ENCODE measurements at regions not wholly inside any gene's neighbourhood (a gene's known extent, or its start where the extent isn't known, plus 50 kb on each side); places are given as distances from the start of the nearest gene placed in this dataset.

- no peaks in the 10 kb centered on the region for H3K27me3 Mint-ChIP-seq
- ATAC-seq, result no peak
Measured at GRCh38 chr5:29790281-29790680, 1403.2 kb upstream of the CDH6 start.

GRCh38 chr5:29780401-29780800 lies 1413.1 kb upstream of the CDH6 start:
- POLR2A ChIA-PET, result no interaction called here
- no peaks in the 10 kb centered on the region for H3K27me3 Mint-ChIP-seq
- H3K4me1 Mint-ChIP-seq, result no peaks in the 10 kb centered on the region
- H3K27ac Mint-ChIP-seq, result no peak overlapping the region
- H3K4me3 Mint-ChIP-seq, result no peak overlapping the region
- no peaks in the 10 kb centered on the region for H3K36me3 Mint-ChIP-seq
- DNase-seq, result no peak
- no peak for ATAC-seq
- peaks cover 3 to 19% (median 8%) of the 10 kb centered on the region in 9 donors for H3K9me3 Mint-ChIP-seq

More at GRCh38 chr5:29790281-29790680, 1403.2 kb upstream of the CDH6 start:
- no peak overlapping the region for H3K27ac Mint-ChIP-seq
- POLR2A ChIA-PET, result no interaction called here
- no peak for DNase-seq
- H3K4me1 Mint-ChIP-seq, result no peaks in the 10 kb centered on the region
- peaks cover 0 to 25% (median 13%) of the 10 kb centered on the region in 9 donors for H3K9me3 Mint-ChIP-seq
- no peaks in the 10 kb centered on the region for H3K36me3 Mint-ChIP-seq
- H3K4me3 Mint-ChIP-seq, result no peak overlapping the region

- H3K9me3 Mint-ChIP-seq, result peaks cover 1 to 26% (median 6%) of the 10 kb centered on the region in 9 donors
- no peaks in the 10 kb centered on the region for H3K4me1 Mint-ChIP-seq
- H3K4me3 Mint-ChIP-seq, result no peak overlapping the region
- ATAC-seq (no peak), DNase-seq (no peak)
- POLR2A ChIA-PET, result no interaction called here
- H3K36me3 Mint-ChIP-seq, result no peaks in the 10 kb centered on the region
- H3K27ac Mint-ChIP-seq, result no peak overlapping the region
- H3K27me3 Mint-ChIP-seq, result no peaks in the 10 kb centered on the region
Measured at GRCh38 chr5:29779141-29779540, 1414.3 kb upstream of the CDH6 start.

- POLR2A ChIA-PET, result no interaction called here
- H3K27me3 Mint-ChIP-seq, result no peaks in the 10 kb centered on the region
- H3K9me3 Mint-ChIP-seq, result peaks cover 3 to 37% (median 8%) of the 10 kb centered on the region in 9 donors
- no peak overlapping the region for H3K27ac Mint-ChIP-seq
- no peak overlapping the region for H3K4me3 Mint-ChIP-seq
- ATAC-seq, result no peak
- H3K36me3 Mint-ChIP-seq, result no peaks in the 10 kb centered on the region
- DNase-seq, result no peak
- H3K4me1 Mint-ChIP-seq, result no peaks in the 10 kb centered on the region
Measured at GRCh38 chr5:29777373-29777772, 1416.1 kb upstream of the CDH6 start.

- DNase-seq, result no peak
- POLR2A ChIA-PET, result no interaction called here
- Mint-ChIP-seq H3K4me3 (no peak overlapping the region), H3K9me3 (peaks cover 2 to 46% (median 17%) of the 10 kb centered on the region in 9 donors), H3K27me3 (no peaks in the 10 kb centered on the region), H3K36me3 (peaks cover 0 to 7% (median 0%) of the 10 kb centered on the region in 3 donors), H3K4me1 (no peaks in the 10 kb centered on the region), H3K27ac (no peak overlapping the region)
- ATAC-seq, result no peak
Measured at GRCh38 chr5:29770936-29771335, 1422.5 kb upstream of the CDH6 start.

- H3K4me1 Mint-ChIP-seq, result no peaks in the 10 kb centered on the region
- POLR2A ChIA-PET, result no interaction called here
- no peak overlapping the region for H3K4me3 Mint-ChIP-seq
- ATAC-seq, result no peak
- no peaks in the 10 kb centered on the region for H3K27me3 Mint-ChIP-seq
- DNase-seq, result no peak
- H3K27ac Mint-ChIP-seq, result no peak overlapping the region
- peaks cover 0 to 7% (median 0%) of the 10 kb centered on the region in 3 donors for H3K36me3 Mint-ChIP-seq
- peaks cover 2 to 36% (median 17%) of the 10 kb centered on the region in 9 donors for H3K9me3 Mint-ChIP-seq
Measured at GRCh38 chr5:29769474-29769873, 1424.0 kb upstream of the CDH6 start.

GRCh38 chr5:29758986-29759421 lies 1434.5 kb upstream of the CDH6 start:
- DNase-seq, result no peak
- Mint-ChIP-seq H3K9me3 (peaks cover 0 to 39% (median 15%) of the 10 kb centered on the region in 9 donors), H3K27ac (no peak overlapping the region), H3K36me3 (peaks cover 0 to 5% (median 0%) of the 10 kb centered on the region in 3 donors), H3K27me3 (no peaks in the 10 kb centered on the region), H3K4me1 (no peaks in the 10 kb centered on the region), H3K4me3 (no peak overlapping the region)
- ATAC-seq, result no peak
- POLR2A ChIA-PET, result no interaction called here

GRCh38 chr5:29750453-29750852 lies 1443.0 kb upstream of the CDH6 start:
- Mint-ChIP-seq H3K9me3 (peaks cover 0 to 24% (median 10%) of the 10 kb centered on the region in 9 donors), H3K4me1 (no peaks in the 10 kb centered on the region), H3K36me3 (no peaks in the 10 kb centered on the region), H3K27me3 (no peaks in the 10 kb centered on the region), H3K4me3 (no peak overlapping the region), H3K27ac (no peak overlapping the region)
- DNase-seq (no peak), ATAC-seq (no peak)
- POLR2A ChIA-PET, result no interaction called here

- Mint-ChIP-seq H3K9me3 (peaks cover 5 to 48% (median 8%) of the 10 kb centered on the region in 9 donors), H3K27me3 (no peaks in the 10 kb centered on the region), H3K27ac (no peak overlapping the region), H3K4me3 (no peak overlapping the region), H3K36me3 (no peaks in the 10 kb centered on the region), H3K4me1 (no peaks in the 10 kb centered on the region)
- DNase-seq (no peak), ATAC-seq (no peak)
- POLR2A ChIA-PET, result no interaction called here
Measured at GRCh38 chr5:29744618-29745017, 1448.9 kb upstream of the CDH6 start.

GRCh38 chr5:29720954-29721353 lies 1472.5 kb upstream of the CDH6 start:
- Mint-ChIP-seq H3K27ac (no peak overlapping the region), H3K9me3 (peaks cover 5 to 21% (median 11%) of the 10 kb centered on the region in 9 donors), H3K4me1 (no peaks in the 10 kb centered on the region), H3K27me3 (no peaks in the 10 kb centered on the region), H3K36me3 (no peaks in the 10 kb centered on the region), H3K4me3 (no peak overlapping the region)
- POLR2A ChIA-PET, result no interaction called here
- ATAC-seq (no peak), DNase-seq (no peak)

- DNase-seq, result no peak
- POLR2A ChIA-PET, result no interaction called here
- no peaks in the 10 kb centered on the region for H3K36me3 Mint-ChIP-seq
- no peak overlapping the region for H3K4me3 Mint-ChIP-seq
- no peaks in the 10 kb centered on the region for H3K27me3 Mint-ChIP-seq
- ATAC-seq, result no peak
- H3K9me3 Mint-ChIP-seq, result peaks cover 5 to 21% (median 9%) of the 10 kb centered on the region in 9 donors
- H3K4me1 Mint-ChIP-seq, result no peaks in the 10 kb centered on the region
- no peak overlapping the region for H3K27ac Mint-ChIP-seq
Measured at GRCh38 chr5:29719171-29719570, 1474.3 kb upstream of the CDH6 start.

GRCh38 chr5:29715167-29715566 lies 1478.3 kb upstream of the CDH6 start:
- Mint-ChIP-seq H3K9me3 (peaks cover 0 to 31% (median 11%) of the 10 kb centered on the region in 9 donors), H3K4me3 (no peak overlapping the region), H3K27ac (no peak overlapping the region), H3K4me1 (no peaks in the 10 kb centered on the region), H3K27me3 (no peaks in the 10 kb centered on the region), H3K36me3 (peaks cover 0 to 4% (median 0%) of the 10 kb centered on the region in 3 donors)
- no peak for DNase-seq
- POLR2A ChIA-PET, result no interaction called here
- no peak for ATAC-seq

- Mint-ChIP-seq H3K4me1 (no peaks in the 10 kb centered on the region), H3K27ac (no peak overlapping the region), H3K4me3 (no peak overlapping the region), H3K27me3 (no peaks in the 10 kb centered on the region), H3K36me3 (no peaks in the 10 kb centered on the region), H3K9me3 (peaks cover 0 to 36% (median 7%) of the 10 kb centered on the region in 9 donors)
- POLR2A ChIA-PET, result no interaction called here
- ATAC-seq (no peak), DNase-seq (no peak)
Measured at GRCh38 chr5:29702875-29703274, 1490.6 kb upstream of the CDH6 start.

- DNase-seq (no peak), ATAC-seq (no peak)
- POLR2A ChIA-PET, result no interaction called here
- H3K27ac Mint-ChIP-seq, result no peak overlapping the region
- H3K4me3 Mint-ChIP-seq, result no peak overlapping the region
- no peaks in the 10 kb centered on the region for H3K36me3 Mint-ChIP-seq
- no peaks in the 10 kb centered on the region for H3K27me3 Mint-ChIP-seq
- peaks cover 0 to 36% (median 7%) of the 10 kb centered on the region in 9 donors for H3K9me3 Mint-ChIP-seq
- no peaks in the 10 kb centered on the region for H3K4me1 Mint-ChIP-seq
Measured at GRCh38 chr5:29701600-29701999, 1491.9 kb upstream of the CDH6 start.

Measured in naive thymus-derived CD8-positive, alpha-beta T cell (primary cell).